ENCODE measurements at regions not wholly inside any gene's neighbourhood (a gene's known extent, or its start where the extent isn't known, plus 50 kb on each side); places are given as distances from the start of the nearest gene placed in this dataset.

GRCh38 chr1:60989749-60990713 lies 92.3 kb upstream of the NFIA start:
- no peak for DNase-seq (ENCODE audit: low spot score in 2 of 2)
- intact Hi-C loops (cut with DNase I; ENCODE audit: low total_unique reads), result no loop called here
- TF ChIP-seq POLR2A (IDR thresholded peaks at IDR 0.05) (no peak), CTCF (IDR thresholded peaks at IDR 0.05) (no peak)
- WGBS, 2 donors, result 35 to 40% methylated on average over 7 of the region's 7 CpGs
- H3K4me3 ChIP-seq (ENCODE audit: low read depth, poor library complexity, severe bottlenecking), result no peak overlapping the region

DNA sequence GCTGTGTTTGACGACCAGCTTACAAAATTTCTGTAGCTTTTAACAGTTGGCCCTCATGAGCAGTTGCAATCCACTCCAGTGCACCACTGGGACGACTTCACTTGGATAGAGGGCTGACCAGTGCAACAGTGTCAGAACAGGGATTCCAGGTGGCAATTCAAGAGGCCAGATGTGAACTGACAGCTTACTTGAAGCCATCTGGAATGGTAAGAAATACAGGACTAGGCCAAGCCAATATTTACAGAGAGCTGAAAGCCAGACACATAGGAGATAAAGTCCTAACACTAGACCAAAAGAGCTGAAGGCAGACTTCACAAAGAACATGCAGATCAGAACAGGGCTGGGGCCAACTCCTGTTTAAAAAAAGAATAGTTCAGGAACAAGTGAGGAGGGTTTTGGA lies 93.5 kb upstream of the NFIA start:
- intact Hi-C loops (cut with DNase I; ENCODE audit: low total_unique reads), result no loop called here
- H3K4me3 ChIP-seq (ENCODE audit: low read depth, poor library complexity, severe bottlenecking), result no peak overlapping the region
- no peak for DNase-seq (ENCODE audit: low spot score in 2 of 2)
- TF ChIP-seq CTCF (IDR thresholded peaks at IDR 0.05) (no peak), POLR2A (IDR thresholded peaks at IDR 0.05) (no peak)
- WGBS, 2 donors, result 86 to 88% methylated on average over 2 of the region's 2 CpGs

DNA sequence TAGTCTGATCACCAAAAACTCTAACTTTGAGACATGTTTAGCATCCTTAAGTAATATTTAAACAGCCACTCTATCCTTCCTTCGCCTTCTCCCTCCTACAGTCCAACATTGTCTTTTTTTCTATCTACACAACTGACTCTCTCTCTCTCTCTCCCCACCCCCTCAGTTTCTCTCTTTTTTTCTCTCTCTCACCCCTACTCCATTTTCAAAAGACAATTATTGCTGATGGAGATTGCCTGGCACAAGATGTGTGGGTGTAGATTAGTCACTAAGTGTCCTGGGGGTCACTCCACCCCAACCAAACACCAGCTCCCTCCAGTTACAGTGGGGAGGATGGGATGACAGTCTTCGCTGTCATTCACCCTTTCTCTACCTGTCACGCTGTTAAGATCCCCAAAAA lies 94.5 kb upstream of the NFIA start:
- 97 to 98% methylated on average over 3 of the region's 3 CpGs for WGBS, 2 donors
- no peak for TF ChIP-seq CTCF (IDR thresholded peaks at IDR 0.05)
- no peak for DNase-seq (ENCODE audit: low spot score in 2 of 2)
- intact Hi-C loops (cut with DNase I; ENCODE audit: low total_unique reads), result no loop called here
- no peak overlapping the region for H3K4me3 ChIP-seq (ENCODE audit: low read depth, poor library complexity, severe bottlenecking)

DNA sequence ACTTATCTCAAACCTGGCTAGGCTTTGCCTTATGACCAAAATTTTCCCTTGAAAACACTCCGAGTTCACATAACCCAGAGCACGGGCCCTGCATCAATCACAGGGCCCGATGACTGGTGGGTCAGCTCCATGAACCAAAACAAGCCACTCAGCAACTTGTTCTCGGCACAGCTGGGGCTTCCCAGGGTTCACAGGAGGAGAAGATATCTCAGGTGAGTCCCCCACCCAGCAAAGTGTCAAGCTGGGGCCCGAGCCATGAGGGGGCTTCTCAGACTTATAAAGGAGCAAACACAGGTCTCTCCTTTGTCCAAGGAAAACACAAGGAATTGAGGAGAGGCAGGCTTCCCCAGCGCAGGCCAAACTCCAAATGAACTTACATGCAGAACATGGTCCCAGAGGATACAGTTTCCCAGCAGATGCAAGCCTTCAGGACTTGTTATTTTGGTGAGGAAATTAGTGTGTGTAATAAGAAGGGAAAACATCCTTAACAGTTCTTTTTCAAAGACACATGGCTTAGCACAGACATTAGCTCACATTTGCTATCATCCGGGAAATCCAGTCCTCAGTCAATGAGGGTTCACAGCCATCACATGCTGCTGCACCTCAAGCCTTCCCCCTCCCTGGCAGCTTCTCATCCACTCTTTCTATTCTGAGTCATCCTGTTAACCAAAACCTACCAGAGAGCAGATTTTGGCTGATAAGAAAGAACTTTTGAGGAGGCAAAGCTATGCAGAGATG lies 98.1 kb upstream of the NFIA start:
- WGBS, 2 donors, result 51 to 79% methylated on average over 7 of the region's 7 CpGs
- DNase-seq (ENCODE audit: low spot score in 2 of 2), result peak; percentile 39 to 86
- intact Hi-C loops (cut with DNase I; ENCODE audit: low total_unique reads), result no loop called here
- TF ChIP-seq POLR2A (IDR thresholded peaks at IDR 0.05) (no peak), CTCF (IDR thresholded peaks at IDR 0.05) (no peak)
- no peak overlapping the region for H3K4me3 ChIP-seq (ENCODE audit: low read depth, poor library complexity, severe bottlenecking)

DNA sequence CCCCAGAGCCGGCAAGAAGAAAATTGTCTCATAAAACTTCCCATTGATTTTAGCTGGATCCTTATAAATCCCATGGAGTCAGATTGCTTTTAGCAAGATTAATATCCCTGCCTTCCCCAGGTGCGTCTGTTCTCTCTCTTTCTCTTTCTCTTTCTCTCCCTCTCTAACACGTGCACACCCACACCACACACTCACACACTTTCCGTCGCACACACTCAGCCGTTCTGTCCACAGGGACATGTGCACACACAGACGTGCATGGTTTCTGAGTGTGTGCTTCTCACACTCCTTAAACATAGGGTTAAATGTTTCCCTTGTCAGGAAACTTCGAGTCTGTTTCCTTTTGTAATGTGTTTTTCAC lies 98.7 kb upstream of the NFIA start:
- intact Hi-C loops (cut with DNase I; ENCODE audit: low total_unique reads), result no loop called here
- 68 to 74% methylated on average over 8 of the region's 8 CpGs for WGBS, 2 donors
- DNase-seq (ENCODE audit: low spot score in 2 of 2), result peak in 1 of 2 donors; percentile 72
- H3K4me3 ChIP-seq (ENCODE audit: low read depth, poor library complexity, severe bottlenecking), result no peak overlapping the region
- TF ChIP-seq CTCF (IDR thresholded peaks at IDR 0.05) (no peak), POLR2A (IDR thresholded peaks at IDR 0.05) (no peak)

All from lower leg skin (tissue), 4 donors.